K562 (cell line): ENCODE measurements at regions not wholly inside any gene's neighbourhood (a gene's known extent, or its start where the extent isn't known, plus 50 kb on each side); places are given as distances from the start of the nearest gene placed in this dataset.

Source experiments
- DMBX1 ChIP-seq: fragments of 250-450 bp; sonication (Bioruptor Pico); IDR thresholded peaks from 2 replicates; pipeline ENCODE4 v1.8.0; 2022; ENCODE audit warnings: inconsistent platforms, mild to moderate bottlenecking, moderate library complexity, borderline replicate concordance
- EHMT2 ChIP-seq: fragments of 450-650 bp; IDR thresholded peaks from 2 replicates; pipeline ENCODE4 v1.6.1; 2018; ENCODE audit warnings: antibody characterized with exemption
- ELF1 ChIP-seq: fragments of 200-800 bp; sonication (Bioruptor generic); IDR thresholded peaks from 2 replicates; pipeline ENCODE4 v1.6.1; 2016; ENCODE audit warnings: missing genetic modification characterization, missing compliant biosample characterization
- FOXJ3 ChIP-seq: sonication (generic); formaldehyde crosslinking; IDR thresholded peaks from 2 replicates; pipeline ENCODE4 v1.4.0; 2020; ENCODE audit warnings: mild to moderate bottlenecking, missing genetic modification reagents
- HIVEP1 ChIP-seq: fragments of 250-450 bp; sonication (Bioruptor Pico); IDR thresholded peaks from 2 replicates; pipeline ENCODE4 v1.4.0; 2020; ENCODE audit warnings: mild to moderate bottlenecking
- KAT2B ChIP-seq: IDR thresholded peaks from one replicate; pipeline ENCODE4 v1.6.1; 2012; ENCODE audit warnings: low read depth, mild to moderate bottlenecking, control low read depth, inconsistent platforms, low read length, moderate library complexity
- NFRKB ChIP-seq: fragments of 450-650 bp; IDR thresholded peaks from 2 replicates; pipeline ENCODE4 v1.6.1; 2016; ENCODE audit warnings: low read depth
- PRMT5 ChIP-seq: sonication (generic); formaldehyde crosslinking; IDR thresholded peaks from 2 replicates; pipeline ENCODE4 v1.5.0; 2020; ENCODE audit warnings: missing genetic modification reagents
- PTRF ChIP-seq: fragments of 450-650 bp; IDR thresholded peaks from 2 replicates; pipeline ENCODE4 v1.6.1; 2016; ENCODE audit warnings: mild to moderate bottlenecking, missing genetic modification characterization, missing compliant biosample characterization
- SMARCA5 ChIP-seq: fragments of 450-650 bp; IDR thresholded peaks from 2 replicates; pipeline ENCODE4 v1.6.1; 2016
- SMC3 ChIP-seq: conservative IDR thresholded peaks from 2 replicates; pipeline ENCODE4 v1.6.1; 2011; ENCODE audit warnings: low read depth, low read length, improper control_type of control experiment; ENCODE audit not compliant: insufficient read depth
- ZNF695 ChIP-seq: fragments of 450-650 bp; formaldehyde crosslinking; IDR thresholded peaks from 2 replicates; pipeline ENCODE4 v1.4.0; 2020; ENCODE audit warnings: mild to moderate bottlenecking, moderate library complexity
- ZNF764 ChIP-seq: fragments of 250-450 bp; sonication (Bioruptor Pico); IDR thresholded peaks from 2 replicates; pipeline ENCODE4 v1.4.0; 2020; ENCODE audit warnings: low read depth, mild to moderate bottlenecking, moderate library complexity
- TF ChIP-seq, protein P1 (sequence below): IDR thresholded peaks from 2 replicates; pipeline ENCODE4 v1.6.1; 2016; ENCODE audit warnings: missing genetic modification characterization, missing compliant biosample characterization
- TF ChIP-seq, protein P2 (sequence below): sonication (generic); formaldehyde crosslinking; IDR thresholded peaks from 2 replicates; pipeline ENCODE4 v1.8.1; 2023; ENCODE audit warnings: mild to moderate bottlenecking, missing genetic modification reagents, moderate library complexity
- TF ChIP-seq, protein P3 (sequence below): sonication (generic); formaldehyde crosslinking; IDR thresholded peaks from 2 replicates; pipeline ENCODE4 v1.8.0; 2023; ENCODE audit warnings: mild to moderate bottlenecking, missing genetic modification reagents
- TF ChIP-seq, protein P4 (sequence below): fragments of 250-450 bp; sonication (Bioruptor Pico); IDR thresholded peaks from 2 replicates; pipeline ENCODE4 v1.4.0; 2020

DNA sequence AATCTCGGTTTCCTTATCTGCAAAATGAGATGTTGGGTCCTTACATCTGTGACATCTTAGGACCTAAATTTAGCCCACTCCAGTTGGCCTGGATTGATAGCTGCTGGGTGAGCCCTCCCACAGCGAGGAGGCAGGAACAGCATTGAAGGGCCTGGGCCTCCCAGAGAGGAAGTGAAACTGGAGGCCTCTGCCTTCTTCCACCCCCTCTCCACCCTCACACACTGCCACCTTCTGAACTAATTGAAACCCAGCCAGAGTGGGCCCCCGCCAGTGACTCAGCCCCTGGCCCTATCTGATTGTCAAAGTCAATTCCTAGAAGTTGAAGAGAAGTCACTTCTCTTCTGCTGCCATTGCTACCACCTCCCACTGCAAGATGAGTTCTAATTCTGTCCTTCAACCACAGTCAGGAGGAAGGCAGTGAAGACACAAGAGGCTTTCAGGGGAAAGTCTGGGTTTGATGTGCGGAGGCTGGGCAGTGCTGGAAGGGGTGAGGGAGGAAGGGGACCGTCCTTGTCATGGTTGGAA, 55.2 kb upstream of the NEK6 start (continued):
- TF ChIP-seq, protein P1, sequence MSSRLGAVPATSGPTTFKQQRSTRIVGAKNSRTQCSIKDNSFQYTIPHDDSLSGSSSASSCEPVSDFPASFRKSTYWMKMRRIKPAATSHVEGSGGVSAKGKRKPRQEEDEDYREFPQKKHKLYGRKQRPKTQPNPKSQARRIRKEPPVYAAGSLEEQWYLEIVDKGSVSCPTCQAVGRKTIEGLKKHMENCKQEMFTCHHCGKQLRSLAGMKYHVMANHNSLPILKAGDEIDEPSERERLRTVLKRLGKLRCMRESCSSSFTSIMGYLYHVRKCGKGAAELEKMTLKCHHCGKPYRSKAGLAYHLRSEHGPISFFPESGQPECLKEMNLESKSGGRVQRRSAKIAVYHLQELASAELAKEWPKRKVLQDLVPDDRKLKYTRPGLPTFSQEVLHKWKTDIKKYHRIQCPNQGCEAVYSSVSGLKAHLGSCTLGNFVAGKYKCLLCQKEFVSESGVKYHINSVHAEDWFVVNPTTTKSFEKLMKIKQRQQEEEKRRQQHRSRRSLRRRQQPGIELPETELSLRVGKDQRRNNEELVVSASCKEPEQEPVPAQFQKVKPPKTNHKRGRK (tag): no peak
- no peak for TF ChIP-seq PTRF
- TF ChIP-seq SMARCA5: no peak
- TF ChIP-seq PRMT5 (CRISPR knock-in tag): no peak
- TF ChIP-seq, protein P2, sequence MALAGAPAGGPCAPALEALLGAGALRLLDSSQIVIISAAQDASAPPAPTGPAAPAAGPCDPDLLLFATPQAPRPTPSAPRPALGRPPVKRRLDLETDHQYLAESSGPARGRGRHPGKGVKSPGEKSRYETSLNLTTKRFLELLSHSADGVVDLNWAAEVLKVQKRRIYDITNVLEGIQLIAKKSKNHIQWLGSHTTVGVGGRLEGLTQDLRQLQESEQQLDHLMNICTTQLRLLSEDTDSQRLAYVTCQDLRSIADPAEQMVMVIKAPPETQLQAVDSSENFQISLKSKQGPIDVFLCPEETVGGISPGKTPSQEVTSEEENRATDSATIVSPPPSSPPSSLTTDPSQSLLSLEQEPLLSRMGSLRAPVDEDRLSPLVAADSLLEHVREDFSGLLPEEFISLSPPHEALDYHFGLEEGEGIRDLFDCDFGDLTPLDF: peak; percentile 31; the same call in 1 of the 2 replicates
- no peak for TF ChIP-seq FOXJ3 (CRISPR knock-in tag)
- no peak for TF ChIP-seq SMC3
- TF ChIP-seq DMBX1 (CRISPR knock-in tag): 0 out of 2 replicates have a peak, but pooled peaks have one; percentile 27
- TF ChIP-seq, protein P3, sequence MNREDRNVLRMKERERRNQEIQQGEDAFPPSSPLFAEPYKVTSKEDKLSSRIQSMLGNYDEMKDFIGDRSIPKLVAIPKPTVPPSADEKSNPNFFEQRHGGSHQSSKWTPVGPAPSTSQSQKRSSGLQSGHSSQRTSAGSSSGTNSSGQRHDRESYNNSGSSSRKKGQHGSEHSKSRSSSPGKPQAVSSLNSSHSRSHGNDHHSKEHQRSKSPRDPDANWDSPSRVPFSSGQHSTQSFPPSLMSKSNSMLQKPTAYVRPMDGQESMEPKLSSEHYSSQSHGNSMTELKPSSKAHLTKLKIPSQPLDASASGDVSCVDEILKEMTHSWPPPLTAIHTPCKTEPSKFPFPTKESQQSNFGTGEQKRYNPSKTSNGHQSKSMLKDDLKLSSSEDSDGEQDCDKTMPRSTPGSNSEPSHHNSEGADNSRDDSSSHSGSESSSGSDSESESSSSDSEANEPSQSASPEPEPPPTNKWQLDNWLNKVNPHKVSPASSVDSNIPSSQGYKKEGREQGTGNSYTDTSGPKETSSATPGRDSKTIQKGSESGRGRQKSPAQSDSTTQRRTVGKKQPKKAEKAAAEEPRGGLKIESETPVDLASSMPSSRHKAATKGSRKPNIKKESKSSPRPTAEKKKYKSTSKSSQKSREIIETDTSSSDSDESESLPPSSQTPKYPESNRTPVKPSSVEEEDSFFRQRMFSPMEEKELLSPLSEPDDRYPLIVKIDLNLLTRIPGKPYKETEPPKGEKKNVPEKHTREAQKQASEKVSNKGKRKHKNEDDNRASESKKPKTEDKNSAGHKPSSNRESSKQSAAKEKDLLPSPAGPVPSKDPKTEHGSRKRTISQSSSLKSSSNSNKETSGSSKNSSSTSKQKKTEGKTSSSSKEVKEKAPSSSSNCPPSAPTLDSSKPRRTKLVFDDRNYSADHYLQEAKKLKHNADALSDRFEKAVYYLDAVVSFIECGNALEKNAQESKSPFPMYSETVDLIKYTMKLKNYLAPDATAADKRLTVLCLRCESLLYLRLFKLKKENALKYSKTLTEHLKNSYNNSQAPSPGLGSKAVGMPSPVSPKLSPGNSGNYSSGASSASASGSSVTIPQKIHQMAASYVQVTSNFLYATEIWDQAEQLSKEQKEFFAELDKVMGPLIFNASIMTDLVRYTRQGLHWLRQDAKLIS: no peak
- TF ChIP-seq NFRKB: peak; percentile 36; the same call in 1 of the 2 replicates
- TF ChIP-seq KAT2B: no peak
- no peak for TF ChIP-seq HIVEP1 (CRISPR knock-in tag)
- TF ChIP-seq EHMT2: peak; percentile 88
- TF ChIP-seq, protein P4, sequence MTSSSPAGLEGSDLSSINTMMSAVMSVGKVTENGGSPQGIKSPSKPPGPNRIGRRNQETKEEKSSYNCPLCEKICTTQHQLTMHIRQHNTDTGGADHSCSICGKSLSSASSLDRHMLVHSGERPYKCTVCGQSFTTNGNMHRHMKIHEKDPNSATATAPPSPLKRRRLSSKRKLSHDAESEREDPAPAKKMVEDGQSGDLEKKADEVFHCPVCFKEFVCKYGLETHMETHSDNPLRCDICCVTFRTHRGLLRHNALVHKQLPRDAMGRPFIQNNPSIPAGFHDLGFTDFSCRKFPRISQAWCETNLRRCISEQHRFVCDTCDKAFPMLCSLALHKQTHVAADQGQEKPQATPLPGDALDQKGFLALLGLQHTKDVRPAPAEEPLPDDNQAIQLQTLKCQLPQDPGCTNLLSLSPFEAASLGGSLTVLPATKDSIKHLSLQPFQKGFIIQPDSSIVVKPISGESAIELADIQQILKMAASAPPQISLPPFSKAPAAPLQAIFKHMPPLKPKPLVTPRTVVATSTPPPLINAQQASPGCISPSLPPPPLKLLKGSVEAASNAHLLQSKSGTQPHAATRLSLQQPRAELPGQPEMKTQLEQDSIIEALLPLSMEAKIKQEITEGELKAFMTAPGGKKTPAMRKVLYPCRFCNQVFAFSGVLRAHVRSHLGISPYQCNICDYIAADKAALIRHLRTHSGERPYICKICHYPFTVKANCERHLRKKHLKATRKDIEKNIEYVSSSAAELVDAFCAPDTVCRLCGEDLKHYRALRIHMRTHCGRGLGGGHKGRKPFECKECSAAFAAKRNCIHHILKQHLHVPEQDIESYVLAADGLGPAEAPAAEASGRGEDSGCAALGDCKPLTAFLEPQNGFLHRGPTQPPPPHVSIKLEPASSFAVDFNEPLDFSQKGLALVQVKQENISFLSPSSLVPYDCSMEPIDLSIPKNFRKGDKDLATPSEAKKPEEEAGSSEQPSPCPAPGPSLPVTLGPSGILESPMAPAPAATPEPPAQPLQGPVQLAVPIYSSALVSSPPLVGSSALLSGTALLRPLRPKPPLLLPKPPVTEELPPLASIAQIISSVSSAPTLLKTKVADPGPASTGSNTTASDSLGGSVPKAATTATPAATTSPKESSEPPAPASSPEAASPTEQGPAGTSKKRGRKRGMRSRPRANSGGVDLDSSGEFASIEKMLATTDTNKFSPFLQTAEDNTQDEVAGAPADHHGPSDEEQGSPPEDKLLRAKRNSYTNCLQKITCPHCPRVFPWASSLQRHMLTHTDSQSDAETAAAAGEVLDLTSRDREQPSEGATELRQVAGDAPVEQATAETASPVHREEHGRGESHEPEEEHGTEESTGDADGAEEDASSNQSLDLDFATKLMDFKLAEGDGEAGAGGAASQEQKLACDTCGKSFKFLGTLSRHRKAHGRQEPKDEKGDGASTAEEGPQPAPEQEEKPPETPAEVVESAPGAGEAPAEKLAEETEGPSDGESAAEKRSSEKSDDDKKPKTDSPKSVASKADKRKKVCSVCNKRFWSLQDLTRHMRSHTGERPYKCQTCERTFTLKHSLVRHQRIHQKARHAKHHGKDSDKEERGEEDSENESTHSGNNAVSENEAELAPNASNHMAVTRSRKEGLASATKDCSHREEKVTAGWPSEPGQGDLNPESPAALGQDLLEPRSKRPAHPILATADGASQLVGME (CRISPR knock-in tag): no peak
- no peak for TF ChIP-seq ZNF764 (CRISPR knock-in tag)
- TF ChIP-seq ELF1 (tag): peak; percentile 77
- no peak for TF ChIP-seq ZNF695
